ENCODE measurements at regions not wholly inside any gene's neighbourhood (a gene's known extent, or its start where the extent isn't known, plus 50 kb on each side); places are given as distances from the start of the nearest gene placed in this dataset.

DNA sequence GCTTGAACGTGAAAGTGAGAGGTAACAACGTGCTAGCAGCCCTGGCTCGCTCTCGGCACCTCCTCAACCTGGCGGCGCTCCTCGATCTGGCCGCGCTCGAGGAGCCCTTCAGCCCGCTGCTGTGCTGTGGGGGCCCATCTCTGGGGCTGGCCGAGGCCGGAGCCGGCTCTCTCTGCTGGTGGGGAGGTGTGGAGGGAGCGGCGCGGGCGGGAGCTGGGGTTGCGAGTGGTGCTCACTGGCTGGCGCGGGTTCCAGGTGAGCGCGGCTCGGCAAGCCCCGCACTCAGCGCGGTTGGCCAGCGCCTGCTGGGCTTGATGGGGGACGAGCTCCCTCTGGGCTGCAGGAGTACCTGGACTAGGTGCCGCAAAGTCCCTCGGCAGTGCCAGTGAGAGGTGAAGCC is 52.5 kb upstream of the RPS6KA2 start:
- no peak overlapping the region for H3K4me3 ChIP-seq
- no peaks in the 10 kb centered on the region for H3K4me1 ChIP-seq
- H3K9me3 ChIP-seq: no peaks in the 10 kb centered on the region
- DNase-seq (ENCODE audit: low spot score): no peak
- no peaks in the 10 kb centered on the region for H3K27me3 ChIP-seq
- H3K36me3 ChIP-seq: no peaks in the 10 kb centered on the region
- no peak for TF ChIP-seq CTCF (IDR thresholded peaks at IDR 0.05)
- H3K27ac ChIP-seq: no peak overlapping the region

GRCh38 chr6:166678426-166678825 is 51.4 kb upstream of the RPS6KA2 start:
- Histone ChIP-seq H3K4me3 (no peak overlapping the region), H3K36me3 (no peaks in the 10 kb centered on the region), H3K9me3 (no peaks in the 10 kb centered on the region), H3K27me3 (no peaks in the 10 kb centered on the region), H3K4me1 (peaks cover 0 to 3% of the 10 kb centered on the region in 2 donors), H3K27ac (no peak overlapping the region)
- TF ChIP-seq CTCF (IDR thresholded peaks at IDR 0.05): no peak
- DNase-seq (ENCODE audit: low spot score): no peak

DNA sequence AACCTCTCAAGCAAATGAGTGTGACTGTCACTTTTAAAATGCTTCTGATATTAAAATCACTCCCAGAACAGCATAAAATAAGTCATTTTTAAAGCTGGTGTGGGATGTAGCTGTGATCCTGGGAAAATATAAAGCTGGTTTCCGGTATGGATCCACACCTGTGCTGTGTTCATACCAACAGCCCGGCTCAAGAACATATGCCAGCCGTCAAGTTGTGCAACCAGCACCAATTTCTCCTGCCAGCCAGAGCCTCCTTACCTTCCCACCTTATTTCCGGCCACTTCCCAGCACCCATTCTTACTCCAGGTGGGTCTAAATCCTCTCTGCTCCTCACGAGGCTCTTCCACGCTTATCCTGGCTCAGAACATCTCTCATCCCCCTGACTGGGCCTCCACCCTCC is 50.9 kb upstream of the RPS6KA2 start:
- no peak for DNase-seq (ENCODE audit: low spot score)
- no peak for TF ChIP-seq CTCF (IDR thresholded peaks at IDR 0.05)
- Histone ChIP-seq H3K4me3 (no peak overlapping the region), H3K27me3 (no peaks in the 10 kb centered on the region), H3K27ac (no peak overlapping the region), H3K4me1 (peaks cover 0 to 7% of the 10 kb centered on the region in 2 donors), H3K9me3 (no peaks in the 10 kb centered on the region), H3K36me3 (no peaks in the 10 kb centered on the region)

All from right atrium auricular region (tissue), 2 donors.